ENCODE measurements at regions not wholly inside any gene's neighbourhood (a gene's known extent, or its start where the extent isn't known, plus 50 kb on each side); places are given as distances from the start of the nearest gene placed in this dataset.
"Not testable (repeated sequence)": the region's sequence is repeated elsewhere in the genome, so short reads cannot be mapped to it uniquely, and the experiment has no call there.

- DNase-seq (ENCODE audit: low spot score) = no peak
Measured at GRCh38 chr7:81361769-81362312, 408.0 kb downstream of the HGF start.

GRCh38 chr7:81355911-81356310 lies 413.9 kb downstream of the HGF start:
- DNase-seq (ENCODE audit: low spot score) = no peak

- no peak for DNase-seq (ENCODE audit: low spot score)
Measured at GRCh38 chr7:81349044-81349443, 420.8 kb downstream of the HGF start.

- no peak for DNase-seq (ENCODE audit: low spot score)
Measured at GRCh38 chr7:81339946-81340345, 421.1 kb upstream of the SEMA3C start.

GRCh38 chr7:81333536-81333935 lies 414.7 kb upstream of the SEMA3C start:
- DNase-seq (ENCODE audit: low spot score) = no peak

GRCh38 chr7:81333004-81333403 lies 414.2 kb upstream of the SEMA3C start:
- no peak for DNase-seq (ENCODE audit: low spot score)

- DNase-seq (ENCODE audit: low spot score) = no peak
Measured at GRCh38 chr7:81331061-81332018, 412.5 kb upstream of the SEMA3C start.

GRCh38 chr7:81330108-81330507 lies 411.3 kb upstream of the SEMA3C start:
- peak; percentile 1 for DNase-seq (ENCODE audit: low spot score)

- DNase-seq (ENCODE audit: low spot score) = peak; percentile 52
Measured at GRCh38 chr7:81327468-81328266, 408.8 kb upstream of the SEMA3C start.

- no peak for DNase-seq (ENCODE audit: low spot score)
Measured at GRCh38 chr7:81321949-81322348, 403.1 kb upstream of the SEMA3C start.

GRCh38 chr7:81317741-81318140 lies 398.9 kb upstream of the SEMA3C start:
- no peak for DNase-seq (ENCODE audit: low spot score)

GRCh38 chr7:81308643-81309322 lies 389.9 kb upstream of the SEMA3C start:
- no peak for DNase-seq (ENCODE audit: low spot score)

- DNase-seq (ENCODE audit: low spot score) = no peak
Measured at GRCh38 chr7:81301815-81302214, 383.0 kb upstream of the SEMA3C start.

- DNase-seq (ENCODE audit: low spot score) = no peak
Measured at GRCh38 chr7:81300753-81301152, 381.9 kb upstream of the SEMA3C start.

- DNase-seq (ENCODE audit: low spot score) = no peak
Measured at GRCh38 chr7:81299711-81300110, 380.9 kb upstream of the SEMA3C start.

- peak; percentile 26 for DNase-seq (ENCODE audit: low spot score)
Measured at GRCh38 chr7:81298951-81299666, 380.3 kb upstream of the SEMA3C start.

- DNase-seq (ENCODE audit: low spot score) = no peak
Measured at GRCh38 chr7:81297317-81297716, 378.5 kb upstream of the SEMA3C start.

- DNase-seq (ENCODE audit: low spot score) = no peak
Measured at GRCh38 chr7:81296726-81297125, 377.9 kb upstream of the SEMA3C start.

- DNase-seq (ENCODE audit: low spot score) = no peak
Measured at GRCh38 chr7:81294897-81295515, 376.2 kb upstream of the SEMA3C start.

- no peak for DNase-seq (ENCODE audit: low spot score)
Measured at GRCh38 chr7:81293806-81294205, 375.0 kb upstream of the SEMA3C start.

- not testable (repeated sequence) for DNase-seq (ENCODE audit: low spot score)
Measured at GRCh38 chr7:81286754-81287153, 367.9 kb upstream of the SEMA3C start.
